Gastrocnemius medialis (tissue), 4 donors: ENCODE measurements at regions not wholly inside any gene's neighbourhood (a gene's known extent, or its start where the extent isn't known, plus 50 kb on each side); places are given as distances from the start of the nearest gene placed in this dataset.

ENCODE experiments used
- ATAC-seq, 2 donors: fragments of 150-250 bp; one replicate each; pipeline ENCODE4 v1.9.1; 2016
- DNase-seq, 2 donors: peaks; one replicate each; pipeline ENCODE4 v3.0.0-alpha.2; 2019
- H3K27ac ChIP-seq, 4 donors: fragments of 200-600 bp; sonication (generic); 1 replicate in 1 of 4; 2 replicates in 3 of 4; pipeline ENCODE4 v1.5.1; 2016 to 2018; ENCODE audit warnings: mild to moderate bottlenecking in 2 of 4, moderate library complexity in 1 of 4
- H3K27me3 ChIP-seq, 3 donors: fragments of 200-600 bp; sonication (generic) in 2 of 3; 1 replicate in 1 of 3; 2 replicates in 2 of 3; pipeline versions ENCODE4 v1.5.1 to v1.6.0; 2016 to 2019; ENCODE audit warnings: mild to moderate bottlenecking in 1 of 3, moderate library complexity in 1 of 3
- H3K36me3 ChIP-seq, 2 donors: fragments of 200-600 bp; sonication (generic) in 1 of 2; one replicate each; pipeline ENCODE4 v1.5.1; 2017 to 2018
- H3K4me1 ChIP-seq, 2 donors: fragments of 200-600 bp; sonication (generic) in 1 of 2; one replicate each; pipeline ENCODE4 v1.5.1; 2016 to 2017; ENCODE audit warnings: mild to moderate bottlenecking in 2 of 2
- H3K4me3 ChIP-seq, 4 donors: fragments of 200-600 bp; sonication (generic) in 3 of 4; 1 replicate in 1 of 4; 2 replicates in 3 of 4; pipeline ENCODE4 v1.5.1; 2016 to 2019; ENCODE audit warnings: mild to moderate bottlenecking in 2 of 4
- H3K9me3 ChIP-seq, 3 donors: fragments of 200-600 bp; sonication (generic) in 2 of 3; 1 replicate in 1 of 3; 2 replicates in 2 of 3; pipeline ENCODE4 v1.5.1; 2016 to 2019
- CTCF ChIP-seq, 5 experiments: fragments of 450-650 bp in 3 of 5; fragments of 200-600 bp in 2 of 5; sonication (generic) in 2 of 5; IDR thresholded peaks in 4 of 5; conservative IDR thresholded peaks in 1 of 5; 1 replicate in 4 of 5; 2 replicates in 1 of 5; pipeline ENCODE4 v1.5.1; 2016 to 2019; ENCODE audit warnings: antibody characterized with exemption in 5 of 5, mild to moderate bottlenecking in 3 of 5, moderate library complexity in 3 of 5
- POLR2A ChIP-seq, 2 donors: fragments of 450-650 bp; IDR thresholded peaks; one replicate each; pipeline ENCODE4 v1.6.1; 2017; ENCODE audit warnings: antibody characterized with exemption in 2 of 2, mild to moderate bottlenecking in 2 of 2, moderate library complexity in 2 of 2
- in situ Hi-C, 4 donors: fragments of 200-750 bp; cut with MboI; loops; one replicate each; pipeline versions ENCODE4 v1.15.0 to v1.8.0; 2017; ENCODE audit warnings: low sequenced_read_pairs in 4 of 4
- intact Hi-C: fragments of 100-400 bp; cut with DNase I; formaldehyde crosslinking; loops from one replicate; pipeline ENCODE4 v1.15.1; 2023; ENCODE audit warnings: low total_unique reads

GRCh38 chr10:44042075-44042770 lies 342.7 kb downstream of the CXCL12 start:
- DNase-seq (no peak), ATAC-seq (no peak)
- no peaks in the 10 kb centered on the region for H3K27me3 ChIP-seq
- peaks cover 0 to 4% of the 10 kb centered on the region in 2 donors for H3K4me1 ChIP-seq
- H3K9me3 ChIP-seq, result no peaks in the 10 kb centered on the region
- no peak overlapping the region for H3K4me3 ChIP-seq
- intact Hi-C loops (no loop called here), in situ Hi-C loops (loop anchor here in 1 of 4 donors (25.0 kb wide), 1 partner anchor 355 kb away; no protein-coding TSS in a partner anchor)
- no peak for TF ChIP-seq CTCF (IDR thresholded peaks at IDR 0.05 in 4 of 5, conservative IDR thresholded peaks at IDR 0.05 in 1 of 5)
- no peak for TF ChIP-seq POLR2A (IDR thresholded peaks at IDR 0.05)
- no peak overlapping the region for H3K27ac ChIP-seq
- H3K36me3 ChIP-seq, result no peaks in the 10 kb centered on the region

GRCh38 chr10:44039599-44039998 lies 345.3 kb downstream of the CXCL12 start:
- intact Hi-C loops, result no loop called here
- no peaks in the 10 kb centered on the region for H3K27me3 ChIP-seq
- in situ Hi-C loops, result loop anchor here in 1 of 4 donors (25.0 kb wide), 1 partner anchor 352 kb away; no protein-coding TSS in a partner anchor
- no peak for DNase-seq
- H3K9me3 ChIP-seq, result no peaks in the 10 kb centered on the region
- TF ChIP-seq CTCF (IDR thresholded peaks at IDR 0.05 in 4 of 5, conservative IDR thresholded peaks at IDR 0.05 in 1 of 5) (no peak), POLR2A (IDR thresholded peaks at IDR 0.05) (no peak)
- H3K4me3 ChIP-seq, result no peak overlapping the region
- no peak overlapping the region for H3K27ac ChIP-seq
- no peaks in the 10 kb centered on the region for H3K4me1 ChIP-seq
- no peaks in the 10 kb centered on the region for H3K36me3 ChIP-seq
- ATAC-seq, result no peak

DNA sequence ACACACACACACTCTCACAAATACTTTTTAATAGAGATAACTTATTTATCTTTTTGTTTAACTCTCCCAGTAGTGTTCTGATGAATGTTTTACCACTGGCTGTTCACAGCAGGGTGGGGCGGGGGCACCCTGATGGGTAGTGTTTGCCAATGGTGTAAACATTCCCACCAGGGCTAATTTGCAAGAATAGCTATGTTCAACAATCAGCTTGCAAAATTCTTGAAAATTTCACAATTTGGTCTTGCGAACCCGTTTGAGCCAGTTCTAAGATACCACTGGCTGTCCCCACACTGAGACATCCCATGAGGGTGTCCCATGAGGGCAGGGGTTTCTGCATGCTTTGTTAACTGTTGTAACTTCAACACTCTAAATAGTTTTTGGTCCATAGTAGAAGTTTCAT lies 348.5 kb downstream of the CXCL12 start:
- ATAC-seq (no peak), DNase-seq (no peak)
- Histone ChIP-seq H3K27me3 (no peaks in the 10 kb centered on the region), H3K4me1 (no peaks in the 10 kb centered on the region), H3K4me3 (no peak overlapping the region), H3K9me3 (no peaks in the 10 kb centered on the region), H3K36me3 (no peaks in the 10 kb centered on the region), H3K27ac (no peak overlapping the region)
- in situ Hi-C loops (loop anchor here in 1 of 4 donors (25.0 kb wide), 1 partner anchor 349 kb away; no protein-coding TSS in a partner anchor), intact Hi-C loops (no loop called here)
- TF ChIP-seq CTCF (IDR thresholded peaks at IDR 0.05 in 4 of 5, conservative IDR thresholded peaks at IDR 0.05 in 1 of 5) (no peak), POLR2A (IDR thresholded peaks at IDR 0.05) (no peak)

DNA sequence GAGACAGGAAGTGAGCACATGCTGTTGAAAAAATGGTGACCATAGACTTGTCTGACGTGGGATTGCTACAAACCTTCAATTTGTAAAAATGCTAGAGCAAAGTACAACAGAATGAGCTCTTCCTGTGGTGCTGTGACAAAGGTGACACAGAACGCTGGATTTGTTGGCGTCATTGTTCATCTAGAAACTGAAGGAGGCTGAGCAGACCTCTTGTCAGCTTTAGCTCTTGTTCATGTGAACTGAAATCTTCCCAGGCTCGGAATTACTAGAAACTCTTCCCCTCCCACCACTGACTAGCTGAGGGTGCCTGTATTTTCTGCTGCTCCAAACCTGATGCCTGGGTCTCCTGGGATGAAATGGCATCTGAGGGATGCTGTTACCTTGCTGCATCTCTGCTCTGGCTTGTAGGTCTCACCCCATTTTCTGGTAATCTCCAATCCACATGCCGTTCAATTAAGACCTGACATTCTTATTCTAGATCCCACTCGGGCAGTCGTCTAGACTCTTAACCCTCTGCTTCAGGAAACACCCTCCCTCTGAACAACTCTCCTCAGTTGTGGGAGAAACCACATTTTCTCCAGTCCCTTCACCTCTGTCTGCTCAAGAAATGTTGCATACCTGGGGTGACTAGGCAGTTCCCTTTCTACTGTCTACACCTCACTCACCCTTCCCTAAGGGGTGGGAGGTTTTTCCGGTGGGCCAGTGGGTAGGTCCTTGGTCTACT lies 349.3 kb downstream of the CXCL12 start:
- no peaks in the 10 kb centered on the region for H3K4me1 ChIP-seq
- intact Hi-C loops (no loop called here), in situ Hi-C loops (loop anchor here in 1 of 4 donors (25.0 kb wide), 1 partner anchor 348 kb away; no protein-coding TSS in a partner anchor)
- no peaks in the 10 kb centered on the region for H3K36me3 ChIP-seq
- H3K27ac ChIP-seq, result no peak overlapping the region
- H3K27me3 ChIP-seq, result no peaks in the 10 kb centered on the region
- DNase-seq, result no peak
- ATAC-seq, result no peak
- no peaks in the 10 kb centered on the region for H3K9me3 ChIP-seq
- TF ChIP-seq POLR2A (IDR thresholded peaks at IDR 0.05) (no peak), CTCF (IDR thresholded peaks at IDR 0.05 in 4 of 5, conservative IDR thresholded peaks at IDR 0.05 in 1 of 5) (no peak)
- H3K4me3 ChIP-seq, result no peak overlapping the region
